H1 (cell line): ENCODE measurements at regions not wholly inside any gene's neighbourhood (a gene's known extent, or its start where the extent isn't known, plus 50 kb on each side); places are given as distances from the start of the nearest gene placed in this dataset.

Experiments
- BACH1 ChIP-seq: IDR thresholded peaks from 2 replicates; pipeline ENCODE4 v1.6.1; 2012; ENCODE audit warnings: low read length, improper control_type of control experiment
- BCL11A ChIP-seq, 2 experiments: IDR thresholded peaks; one replicate each; pipeline ENCODE4 v1.6.1; 2011; ENCODE audit warnings: low read depth in 2 of 2, low read length in 2 of 2, mild to moderate bottlenecking in 2 of 2
- CBX8 ChIP-seq: fragments of 300-800, 300-1000 bp; sonication (generic); IDR thresholded peaks from 2 replicates; pipeline ENCODE4 v1.7.1; 2016; ENCODE audit warnings: low read depth, low read length, borderline replicate concordance
- CHD2 ChIP-seq: IDR thresholded peaks from 2 replicates; pipeline ENCODE4 v1.6.1; 2012; ENCODE audit warnings: low read length, improper control_type of control experiment
- CHD7 ChIP-seq: fragments of 300-600 bp; sonication (generic); IDR thresholded peaks from 2 replicates; pipeline ENCODE4 v1.7.1; 2012; ENCODE audit warnings: low read length, moderate library complexity, mild to moderate bottlenecking, inconsistent platforms; ENCODE audit not compliant: insufficient replicate concordance
- EGR1 ChIP-seq: IDR thresholded peaks from 2 replicates; pipeline ENCODE4 v1.6.1; 2011; ENCODE audit warnings: low read depth, low read length, borderline replicate concordance
- KDM1A ChIP-seq: fragments of 200-600, 300-600 bp; sonication (generic); IDR thresholded peaks from 2 replicates; pipeline ENCODE4 v1.7.1; 2016; ENCODE audit warnings: mild to moderate bottlenecking, low read length, borderline replicate concordance
- KDM5A ChIP-seq: fragments of 200-600 bp; IDR thresholded peaks from 2 replicates; pipeline ENCODE4 v1.7.1; 2012; ENCODE audit warnings: mild to moderate bottlenecking, low read length, inconsistent platforms, mixed read lengths
- MAFK ChIP-seq: IDR thresholded peaks from 2 replicates; pipeline ENCODE4 v1.6.1; 2012; ENCODE audit warnings: low read depth, mild to moderate bottlenecking, improper control_type of control experiment, low read length
- POLR2A ChIP-seq, 2 experiments: IDR thresholded peaks; 1 replicate in 1 of 2; 2 replicates in 1 of 2; pipeline ENCODE4 v1.6.1; 2011; ENCODE audit warnings: low read depth in 2 of 2, low read length in 2 of 2, mild to moderate bottlenecking in 2 of 2; ENCODE audit errors: control extremely low read depth in 1 of 2
- RAD21 ChIP-seq, 2 experiments: IDR thresholded peaks in 1 of 2; conservative IDR thresholded peaks in 1 of 2; 2 replicates each; pipeline ENCODE4 v1.6.1; 2011; ENCODE audit warnings: low read depth in 2 of 2, low read length in 2 of 2, improper control_type of control experiment in 1 of 2, inconsistent platforms in 1 of 2, mild to moderate bottlenecking in 1 of 2, moderate library complexity in 1 of 2
- SP2 ChIP-seq: IDR thresholded peaks from 2 replicates; pipeline ENCODE4 v1.6.1; 2012; ENCODE audit warnings: mild to moderate bottlenecking, low read length, inconsistent platforms
- TAF1 ChIP-seq: IDR thresholded peaks from 2 replicates; pipeline ENCODE4 v1.6.1; 2011; ENCODE audit warnings: mild to moderate bottlenecking, low read depth, low read length
- TAF7 ChIP-seq: optimal IDR thresholded peaks from 2 replicates; pipeline ENCODE3; 2011; ENCODE audit warnings: low read depth, mild to moderate bottlenecking, inconsistent platforms, low read length, moderate library complexity, borderline replicate concordance

GRCh38 chr22:47463220-47463619, 700.8 kb downstream of the TBC1D22A start (continued):
- TF ChIP-seq CHD7 (no peak), KDM1A (no peak), SP2 (no peak), POLR2A (IDR thresholded peaks at IDR 0.05; ENCODE audit: control extremely low read depth in 1 of 2, low read depth in 2 of 2, low read length in 2 of 2) (no peak), RAD21 (IDR thresholded peaks at IDR 0.05 in 1 of 2, conservative IDR thresholded peaks at IDR 0.05 in 1 of 2; ENCODE audit: low read depth in 2 of 2, low read length in 2 of 2) (no peak), MAFK (no peak), KDM5A (no peak), TAF7 (no peak), BACH1 (no peak), CBX8 (no peak), CHD2 (no peak), TAF1 (no peak), BCL11A (IDR thresholded peaks at IDR 0.05; ENCODE audit: low read depth in 2 of 2, low read length in 2 of 2) (no peak), EGR1 (no peak)
